ENCODE measurements at regions not wholly inside any gene's neighbourhood (a gene's known extent, or its start where the extent isn't known, plus 50 kb on each side); places are given as distances from the start of the nearest gene placed in this dataset.

GRCh38 chr14:76643887-76644286 is 117.4 kb upstream of the VASH1 start:
- POLR2A ChIA-PET, result no interaction called here
- H3K79me2 ChIP-seq (ENCODE audit: insufficient read depth, low read length), result no peaks in the 10 kb centered on the region
- DNase-seq (ENCODE audit: low read depth, low spot score) (no peak), ATAC-seq (no peak)
- TF ChIP-seq JUND (IDR thresholded peaks at IDR 0.05) (no peak), YY1 (IDR thresholded peaks at IDR 0.05; ENCODE audit: extremely low read depth, insufficient replicate concordance, low read depth, low read length) (no peak), SRF (IDR thresholded peaks at IDR 0.05; ENCODE audit: low read depth) (no peak), SP1 (IDR thresholded peaks at IDR 0.05; ENCODE audit: low read depth) (no peak), EGR1 (IDR thresholded peaks at IDR 0.05; ENCODE audit: low read depth) (no peak), TCF7L2 (IDR thresholded peaks at IDR 0.05; ENCODE audit: borderline replicate concordance, extremely low read depth, insufficient read depth, insufficient read length) (no peak), EZH2 (IDR thresholded peaks at IDR 0.05) (no peak), MAX (IDR thresholded peaks at IDR 0.05) (no peak), CBX3 (IDR thresholded peaks at IDR 0.05; ENCODE audit: low read depth) (no peak), POLR2A (IDR thresholded peaks at IDR 0.05; ENCODE audit: borderline replicate concordance, extremely low read depth, insufficient read depth, insufficient read length) (no peak), SIN3A (IDR thresholded peaks at IDR 0.05; ENCODE audit: low read depth) (no peak), RAD21 (IDR thresholded peaks at IDR 0.05; ENCODE audit: low read depth) (no peak), ELF1 (IDR thresholded peaks at IDR 0.05; ENCODE audit: borderline replicate concordance, low read depth) (no peak)
- TF ChIP-seq, protein P1, sequence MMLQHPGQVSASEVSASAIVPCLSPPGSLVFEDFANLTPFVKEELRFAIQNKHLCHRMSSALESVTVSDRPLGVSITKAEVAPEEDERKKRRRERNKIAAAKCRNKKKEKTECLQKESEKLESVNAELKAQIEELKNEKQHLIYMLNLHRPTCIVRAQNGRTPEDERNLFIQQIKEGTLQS (IDR thresholded peaks at IDR 0.05), result no peak
- RAD21 ChIA-PET (ENCODE audit: low non-redundant PET in 1 of 2, low total read pairs in 2 of 2, uncharacterized antibody in 2 of 2, unreplicated experiment in 2 of 2), result no interaction called here
- no peak overlapping the region for H3K4me3 ChIP-seq (replicated peaks in 1 of 2; ENCODE audit: low read depth in 1 of 2, low read length in 2 of 2)
- BruUV-seq (replicated peaks), result no TSS peak
- no peaks in the 10 kb centered on the region for H4K20me1 ChIP-seq (ENCODE audit: insufficient read depth)
- H3K4me2 ChIP-seq (ENCODE audit: low read length), result no peak overlapping the region
- CTCF ChIA-PET, result no interaction called here
- H3K27me3 ChIP-seq (ENCODE audit: insufficient read depth, low read length), result peaks cover 5% of the 10 kb centered on the region; the same call in 1 of the 2 replicates
- no peaks in the 10 kb centered on the region for H3K4me1 ChIP-seq (ENCODE audit: control insufficient read depth in 1 of 2, insufficient read depth in 2 of 2, low read length in 2 of 2)
- no peaks in the 10 kb centered on the region for H3K9me2 ChIP-seq (ENCODE audit: insufficient read depth)
- H3K36me3 ChIP-seq (ENCODE audit: control insufficient read depth in 1 of 2, insufficient read depth in 2 of 2, low read length in 2 of 2), result no peaks in the 10 kb centered on the region
- no peaks in the 10 kb centered on the region for H3K9me3 ChIP-seq (ENCODE audit: control insufficient read depth in 1 of 2, insufficient read depth in 1 of 2, low read depth in 1 of 2, low read length in 2 of 2)
- H3K9ac ChIP-seq (ENCODE audit: low read length), result no peak overlapping the region
- H3K27ac ChIP-seq (ENCODE audit: low read depth, low read length), result no peak overlapping the region
- H2AFZ ChIP-seq (ENCODE audit: low read depth, low read length, poor library complexity, severe bottlenecking), result no peak overlapping the region
- intact Hi-C loops (cut with micrococcal nuclease), result loop anchor here (2.0 to 10.0 kb wide), 2 partner anchors 129 to 739 kb away; no protein-coding TSS in a partner anchor
